Lower leg skin (tissue), 3 donors: ENCODE measurements at regions not wholly inside any gene's neighbourhood (a gene's known extent, or its start where the extent isn't known, plus 50 kb on each side); places are given as distances from the start of the nearest gene placed in this dataset.

Experiments
- POLR2A ChIP-seq, 2 donors: fragments of 450-650 bp; IDR thresholded peaks; one replicate each; pipeline ENCODE4 v1.6.1; 2016 to 2017; ENCODE audit warnings: antibody characterized with exemption in 2 of 2, mild to moderate bottlenecking in 1 of 2, moderate library complexity in 1 of 2
- TF ChIP-seq, protein P1 (sequence below), 3 donors: fragments of 450-650 bp; IDR thresholded peaks; one replicate each; pipeline ENCODE4 v1.5.1; 2016; ENCODE audit warnings: antibody characterized with exemption in 3 of 3, mild to moderate bottlenecking in 3 of 3, moderate library complexity in 2 of 3

DNA sequence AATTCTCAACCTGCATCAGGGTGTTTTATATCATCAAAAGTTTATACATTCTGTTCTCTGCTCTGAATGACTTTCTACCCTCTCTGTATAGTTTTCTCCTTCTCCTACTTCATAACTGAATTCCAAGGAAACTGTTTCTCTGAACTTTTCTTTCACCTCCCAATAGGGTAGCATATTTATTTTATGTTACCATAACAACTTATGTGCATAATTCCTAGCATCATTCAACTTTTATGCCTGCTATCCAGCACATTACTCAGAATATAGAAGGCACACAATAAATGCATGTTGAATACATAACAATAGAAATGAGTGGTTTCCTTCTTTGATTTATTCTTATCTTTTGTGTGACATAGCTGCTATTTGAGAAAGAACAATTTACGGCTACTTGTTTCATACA, 2385.0 kb downstream of the PCDH9 start:
- TF ChIP-seq, protein P1, sequence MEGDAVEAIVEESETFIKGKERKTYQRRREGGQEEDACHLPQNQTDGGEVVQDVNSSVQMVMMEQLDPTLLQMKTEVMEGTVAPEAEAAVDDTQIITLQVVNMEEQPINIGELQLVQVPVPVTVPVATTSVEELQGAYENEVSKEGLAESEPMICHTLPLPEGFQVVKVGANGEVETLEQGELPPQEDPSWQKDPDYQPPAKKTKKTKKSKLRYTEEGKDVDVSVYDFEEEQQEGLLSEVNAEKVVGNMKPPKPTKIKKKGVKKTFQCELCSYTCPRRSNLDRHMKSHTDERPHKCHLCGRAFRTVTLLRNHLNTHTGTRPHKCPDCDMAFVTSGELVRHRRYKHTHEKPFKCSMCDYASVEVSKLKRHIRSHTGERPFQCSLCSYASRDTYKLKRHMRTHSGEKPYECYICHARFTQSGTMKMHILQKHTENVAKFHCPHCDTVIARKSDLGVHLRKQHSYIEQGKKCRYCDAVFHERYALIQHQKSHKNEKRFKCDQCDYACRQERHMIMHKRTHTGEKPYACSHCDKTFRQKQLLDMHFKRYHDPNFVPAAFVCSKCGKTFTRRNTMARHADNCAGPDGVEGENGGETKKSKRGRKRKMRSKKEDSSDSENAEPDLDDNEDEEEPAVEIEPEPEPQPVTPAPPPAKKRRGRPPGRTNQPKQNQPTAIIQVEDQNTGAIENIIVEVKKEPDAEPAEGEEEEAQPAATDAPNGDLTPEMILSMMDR (IDR thresholded peaks at IDR 0.05), result no peak
- no peak for TF ChIP-seq POLR2A (IDR thresholded peaks at IDR 0.05)
